Bronchial epithelial cell (primary cell): ENCODE measurements at regions not wholly inside any gene's neighbourhood (a gene's known extent, or its start where the extent isn't known, plus 50 kb on each side); places are given as distances from the start of the nearest gene placed in this dataset.
A peak's percentile ranks its signal among the peaks of the same experiment; 100 is the strongest.

Source experiments
- DNase-seq: peaks from one replicate; pipeline ENCODE4 v3.0.0-alpha.2; 2010; ENCODE audit warnings: low read depth
- FAIRE-seq: peaks from 2 replicates; lab custom pipeline; 2011; peaks lifted over from hg19 to GRCh38; lab: Jason Lieb, UNC
- H3K27me3 ChIP-seq: 2 replicates; pipeline ENCODE4 v1.5.1; 2011; ENCODE audit warnings: low read length; ENCODE audit not compliant: control insufficient read depth, insufficient read depth
- H3K36me3 ChIP-seq: 2 replicates; pipeline ENCODE4 v1.5.1; 2011; ENCODE audit warnings: low read length; ENCODE audit not compliant: control insufficient read depth, insufficient read depth
- H3K4me3 ChIP-seq: 2 replicates; pipeline ENCODE4 v1.5.1; 2011; ENCODE audit warnings: mild to moderate bottlenecking, low read depth, low read length, control low read depth
- CTCF ChIP-seq: IDR thresholded peaks from 2 replicates; pipeline ENCODE4 v1.5.1; 2011; ENCODE audit warnings: mild to moderate bottlenecking, moderate library complexity, low read length, control low read depth, inconsistent platforms; ENCODE audit not compliant: insufficient read depth, severe bottlenecking

DNA sequence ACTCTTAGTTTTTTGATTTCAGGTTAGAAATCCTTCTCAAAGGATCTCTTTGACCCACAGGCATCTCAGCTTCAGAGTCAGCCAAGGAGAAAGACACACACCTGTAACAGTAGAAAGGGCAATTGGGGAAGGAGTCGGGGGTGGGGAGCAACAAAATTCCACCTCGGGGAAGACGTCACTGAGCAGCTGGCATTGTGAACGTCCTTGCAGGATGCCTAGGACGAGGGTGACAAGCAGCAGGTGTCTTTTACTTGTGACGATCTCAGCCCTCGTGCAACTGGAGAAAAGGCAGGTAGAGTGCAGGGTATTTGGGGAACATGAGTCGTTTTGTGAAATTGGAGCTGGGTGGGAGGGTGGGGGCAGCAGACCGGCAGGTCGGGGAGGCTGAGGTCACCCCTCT lies 627.0 kb downstream of the ACTR3B start:
- Histone ChIP-seq H3K4me3 (no peak overlapping the region), H3K36me3 (no peaks in the 10 kb centered on the region), H3K27me3 (no peaks in the 10 kb centered on the region)
- no peak for TF ChIP-seq CTCF
- FAIRE-seq (no peak), DNase-seq (no peak)

DNA sequence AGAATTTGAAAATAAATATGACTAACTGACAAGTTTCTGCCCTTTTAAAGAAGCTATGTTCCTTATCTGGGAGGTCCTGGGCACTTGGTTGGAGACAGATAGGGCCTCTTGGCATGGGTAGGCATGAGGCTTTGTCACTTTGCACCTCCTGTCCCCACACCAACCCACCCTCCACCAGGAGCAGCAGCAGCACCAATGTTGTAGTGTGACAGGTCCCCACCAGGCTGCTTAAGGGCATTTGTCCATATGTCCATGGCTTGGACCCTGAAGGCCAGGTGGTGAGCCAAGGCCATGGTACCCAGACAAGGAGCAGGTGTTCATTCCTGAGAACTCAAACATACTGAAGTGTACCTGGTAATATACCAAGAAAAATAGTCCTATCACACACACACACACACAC lies 629.1 kb downstream of the ACTR3B start:
- TF ChIP-seq CTCF = no peak
- Histone ChIP-seq H3K4me3 (no peak overlapping the region), H3K36me3 (no peaks in the 10 kb centered on the region), H3K27me3 (no peaks in the 10 kb centered on the region)
- FAIRE-seq (no peak), DNase-seq (no peak)

GRCh38 chr7:153389261-153389660 lies 629.7 kb downstream of the ACTR3B start:
- no peaks in the 10 kb centered on the region for H3K27me3 ChIP-seq
- no peak for TF ChIP-seq CTCF
- DNase-seq (peak; percentile 42), FAIRE-seq (no peak)
- H3K36me3 ChIP-seq = no peaks in the 10 kb centered on the region
- H3K4me3 ChIP-seq = no peak overlapping the region

DNA sequence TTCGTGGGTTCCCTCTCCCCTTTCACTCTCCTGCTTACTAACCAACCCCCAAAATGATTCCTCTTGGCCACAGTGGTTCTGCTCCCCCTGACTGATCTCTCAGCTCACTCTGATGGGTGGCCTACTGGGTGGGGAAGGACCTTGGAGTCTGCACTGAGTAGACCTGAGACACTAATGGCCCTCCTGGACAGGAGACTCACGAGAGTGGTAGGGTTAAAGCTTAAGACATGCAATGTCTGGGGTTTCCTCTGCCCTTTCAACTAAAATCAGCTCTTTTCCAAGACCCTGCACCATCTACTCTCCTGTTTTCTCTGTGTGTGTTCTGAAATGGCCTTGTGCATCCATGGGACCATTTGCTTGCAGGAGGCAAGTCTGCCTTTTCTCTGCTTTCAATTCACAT lies 631.4 kb downstream of the ACTR3B start:
- TF ChIP-seq CTCF = no peak
- Histone ChIP-seq H3K27me3 (no peaks in the 10 kb centered on the region), H3K36me3 (no peaks in the 10 kb centered on the region), H3K4me3 (no peak overlapping the region)
- FAIRE-seq = no peak
- DNase-seq = no peak

DNA sequence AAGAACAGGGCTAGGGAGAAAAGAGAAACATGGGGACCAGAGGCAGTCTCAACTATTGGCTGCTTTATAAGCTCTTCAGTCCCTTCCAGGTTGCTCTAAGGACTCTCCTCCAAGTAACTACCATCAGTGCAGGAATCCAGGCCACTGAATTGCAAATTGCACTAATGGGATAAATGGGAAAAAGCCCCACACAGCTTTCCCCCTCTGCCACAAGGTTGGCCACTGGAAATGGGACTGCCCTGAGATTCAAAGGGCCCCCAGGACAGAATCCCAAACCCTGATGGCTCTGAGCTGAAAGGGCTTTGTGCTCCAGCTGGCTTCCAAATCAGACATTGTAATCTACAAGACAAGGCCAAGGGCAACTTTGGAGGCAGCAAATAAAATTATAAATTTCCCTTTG lies 633.2 kb downstream of the ACTR3B start:
- no peaks in the 10 kb centered on the region for H3K27me3 ChIP-seq
- no peak overlapping the region for H3K4me3 ChIP-seq
- TF ChIP-seq CTCF = no peak
- DNase-seq (no peak), FAIRE-seq (no peak)
- H3K36me3 ChIP-seq = no peaks in the 10 kb centered on the region

GRCh38 chr7:153393666-153394065 lies 634.1 kb downstream of the ACTR3B start:
- H3K36me3 ChIP-seq = no peaks in the 10 kb centered on the region
- FAIRE-seq (no peak), DNase-seq (no peak)
- TF ChIP-seq CTCF = no peak
- H3K4me3 ChIP-seq = no peak overlapping the region
- no peaks in the 10 kb centered on the region for H3K27me3 ChIP-seq
